Ammon's horn (tissue), 1 donor: ENCODE measurements at regions not wholly inside any gene's neighbourhood (a gene's known extent, or its start where the extent isn't known, plus 50 kb on each side); places are given as distances from the start of the nearest gene placed in this dataset.
"Not testable (repeated sequence)": the region's sequence is repeated elsewhere in the genome, so short reads cannot be mapped to it uniquely, and the experiment has no call there.

ENCODE experiments used
- DNase-seq: peaks from one replicate; pipeline ENCODE4 v3.0.0-alpha.2; 2016; ENCODE audit warnings: low spot score

GRCh38 chr7:152594801-152595200 lies 81.1 kb downstream of the XRCC2 start:
- no peak for DNase-seq

- DNase-seq, result no peak
Observed at GRCh38 chr7:152591976-152592375, 84.0 kb downstream of the XRCC2 start.

GRCh38 chr7:152590481-152590880 lies 85.5 kb downstream of the XRCC2 start:
- DNase-seq, result no peak

GRCh38 chr7:152589821-152590220 lies 86.1 kb downstream of the XRCC2 start:
- DNase-seq, result not testable (repeated sequence)

GRCh38 chr7:152588350-152588749 lies 87.6 kb downstream of the XRCC2 start:
- DNase-seq, result no peak

- no peak for DNase-seq
Observed at GRCh38 chr7:152587366-152587765, 88.6 kb downstream of the XRCC2 start.

- no peak for DNase-seq
Observed at GRCh38 chr7:152583006-152583405, 92.9 kb downstream of the XRCC2 start.

GRCh38 chr7:152579070-152579469 lies 96.9 kb downstream of the XRCC2 start:
- no peak for DNase-seq

- no peak for DNase-seq
Observed at GRCh38 chr7:152577339-152577738, 98.6 kb downstream of the XRCC2 start.

- DNase-seq, result no peak
Observed at GRCh38 chr7:152574892-152575548, 100.9 kb downstream of the XRCC2 start.

GRCh38 chr7:152573186-152573585 lies 102.8 kb downstream of the XRCC2 start:
- not testable (repeated sequence) for DNase-seq

- no peak for DNase-seq
Observed at GRCh38 chr7:152572101-152572500, 103.8 kb downstream of the XRCC2 start.

GRCh38 chr7:152571068-152571467 lies 104.9 kb downstream of the XRCC2 start:
- DNase-seq, result no peak

- DNase-seq, result no peak
Observed at GRCh38 chr7:152568972-152569371, 107.0 kb downstream of the XRCC2 start.

- no peak for DNase-seq
Observed at GRCh38 chr7:152565731-152566130, 110.2 kb downstream of the XRCC2 start.

GRCh38 chr7:152564656-152565250 lies 111.2 kb downstream of the XRCC2 start:
- DNase-seq, result no peak

GRCh38 chr7:152556013-152556755 lies 119.8 kb downstream of the XRCC2 start:
- peak; percentile 49 for DNase-seq

GRCh38 chr7:152553671-152554317 lies 118.0 kb upstream of the KMT2C start:
- DNase-seq, result no peak

GRCh38 chr7:152551304-152552036 lies 115.7 kb upstream of the KMT2C start:
- DNase-seq, result no peak

GRCh38 chr7:152544971-152545619 lies 109.3 kb upstream of the KMT2C start:
- no peak for DNase-seq

- no peak for DNase-seq
Observed at GRCh38 chr7:152544481-152544927, 108.7 kb upstream of the KMT2C start.
